Uterus (tissue), 3 donors: ENCODE measurements at regions not wholly inside any gene's neighbourhood (a gene's known extent, or its start where the extent isn't known, plus 50 kb on each side); places are given as distances from the start of the nearest gene placed in this dataset.

Experiments
- DNase-seq, 2 donors: peaks; one replicate each; pipeline ENCODE4 v3.0.0-alpha.2; 2019 to 2020
- H3K27ac ChIP-seq, 2 donors: fragments of 200-600 bp; sonication (generic); 1 replicate in 1 of 2; 2 replicates in 1 of 2; pipeline ENCODE4 v1.5.1; 2016 to 2018
- H3K27me3 ChIP-seq, 2 donors: fragments of 200-600 bp; sonication (generic); one replicate each; pipeline ENCODE4 v1.5.1; 2018 to 2019; ENCODE audit warnings: control low read depth in 1 of 2
- H3K36me3 ChIP-seq, 2 donors: fragments of 200-600 bp; sonication (generic); one replicate each; pipeline ENCODE4 v1.5.1; 2019; ENCODE audit warnings: control low read depth in 1 of 2
- H3K4me1 ChIP-seq, 2 donors: fragments of 200-600 bp; sonication (generic); one replicate each; pipeline ENCODE4 v1.5.1; 2018 to 2019; ENCODE audit warnings: control low read depth in 1 of 2
- H3K4me3 ChIP-seq, 2 donors: fragments of 200-600 bp; sonication (generic); 1 replicate in 1 of 2; 2 replicates in 1 of 2; pipeline ENCODE4 v1.5.1; 2018 to 2019; ENCODE audit warnings: mild to moderate bottlenecking in 1 of 2
- H3K9me3 ChIP-seq, 2 donors: fragments of 200-600 bp; sonication (generic); one replicate each; pipeline ENCODE4 v1.5.1; 2019; ENCODE audit warnings: control low read depth in 1 of 2
- POLR2A ChIP-seq, 2 donors: fragments of 450-650 bp; IDR thresholded peaks; one replicate each; pipeline ENCODE4 v1.6.1; 2016; ENCODE audit warnings: antibody characterized with exemption in 2 of 2, mild to moderate bottlenecking in 1 of 2, moderate library complexity in 1 of 2
- intact Hi-C: fragments of 100-400 bp; cut with DNase I; formaldehyde crosslinking; loops from one replicate; pipeline ENCODE4 v1.15.1; 2023; ENCODE audit warnings: low total_unique reads
- TF ChIP-seq, protein P1 (sequence below), 4 experiments: fragments of 200-600 bp in 2 of 4; fragments of 450-650 bp in 2 of 4; sonication (generic) in 2 of 4; IDR thresholded peaks; one replicate each; pipeline ENCODE4 v1.5.1; 2016 to 2019; ENCODE audit warnings: antibody characterized with exemption in 4 of 4, mild to moderate bottlenecking in 2 of 4, moderate library complexity in 1 of 4
- donor health status: DM: yes; HTN: yes; CAD: no.

DNA sequence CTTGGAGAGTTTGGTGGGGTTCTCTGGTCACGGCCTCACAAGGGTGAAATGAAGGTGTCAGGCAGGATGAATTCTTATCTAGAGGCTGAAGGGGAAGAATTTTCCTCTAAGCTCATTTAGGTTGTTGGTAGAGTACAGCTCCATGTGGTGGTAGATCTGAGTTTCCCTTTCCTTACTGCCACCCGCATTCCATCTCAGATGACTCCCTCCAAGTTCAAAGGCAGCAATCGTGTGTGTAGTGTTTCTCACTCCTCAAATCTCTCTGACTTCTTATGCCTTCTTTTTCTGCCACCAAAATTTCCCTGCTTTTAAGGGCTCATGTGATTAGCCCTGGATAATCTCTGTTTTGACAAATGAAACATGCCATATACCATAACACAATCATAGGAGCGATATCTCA lies 135.5 kb upstream of the MYOCD start:
- no peaks in the 10 kb centered on the region for H3K27me3 ChIP-seq
- no peak for TF ChIP-seq POLR2A (IDR thresholded peaks at IDR 0.05)
- TF ChIP-seq, protein P1, sequence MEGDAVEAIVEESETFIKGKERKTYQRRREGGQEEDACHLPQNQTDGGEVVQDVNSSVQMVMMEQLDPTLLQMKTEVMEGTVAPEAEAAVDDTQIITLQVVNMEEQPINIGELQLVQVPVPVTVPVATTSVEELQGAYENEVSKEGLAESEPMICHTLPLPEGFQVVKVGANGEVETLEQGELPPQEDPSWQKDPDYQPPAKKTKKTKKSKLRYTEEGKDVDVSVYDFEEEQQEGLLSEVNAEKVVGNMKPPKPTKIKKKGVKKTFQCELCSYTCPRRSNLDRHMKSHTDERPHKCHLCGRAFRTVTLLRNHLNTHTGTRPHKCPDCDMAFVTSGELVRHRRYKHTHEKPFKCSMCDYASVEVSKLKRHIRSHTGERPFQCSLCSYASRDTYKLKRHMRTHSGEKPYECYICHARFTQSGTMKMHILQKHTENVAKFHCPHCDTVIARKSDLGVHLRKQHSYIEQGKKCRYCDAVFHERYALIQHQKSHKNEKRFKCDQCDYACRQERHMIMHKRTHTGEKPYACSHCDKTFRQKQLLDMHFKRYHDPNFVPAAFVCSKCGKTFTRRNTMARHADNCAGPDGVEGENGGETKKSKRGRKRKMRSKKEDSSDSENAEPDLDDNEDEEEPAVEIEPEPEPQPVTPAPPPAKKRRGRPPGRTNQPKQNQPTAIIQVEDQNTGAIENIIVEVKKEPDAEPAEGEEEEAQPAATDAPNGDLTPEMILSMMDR (IDR thresholded peaks at IDR 0.05): no peak
- no peaks in the 10 kb centered on the region for H3K4me1 ChIP-seq
- no peaks in the 10 kb centered on the region for H3K36me3 ChIP-seq
- intact Hi-C loops: no loop called here
- no peak for DNase-seq
- H3K9me3 ChIP-seq: no peaks in the 10 kb centered on the region
- no peak overlapping the region for H3K4me3 ChIP-seq
- no peak overlapping the region for H3K27ac ChIP-seq

- intact Hi-C loops: no loop called here
- DNase-seq: no peak
- no peaks in the 10 kb centered on the region for H3K36me3 ChIP-seq
- no peaks in the 10 kb centered on the region for H3K4me1 ChIP-seq
- TF ChIP-seq, protein P1 (IDR thresholded peaks at IDR 0.05): no peak
- TF ChIP-seq POLR2A (IDR thresholded peaks at IDR 0.05): no peak
- no peaks in the 10 kb centered on the region for H3K27me3 ChIP-seq
- no peaks in the 10 kb centered on the region for H3K9me3 ChIP-seq
- no peak overlapping the region for H3K27ac ChIP-seq
- no peak overlapping the region for H3K4me3 ChIP-seq
These were observed 129.7 kb upstream of the MYOCD start for GRCh38 chr17:12536021-12536420.

GRCh38 chr17:12536472-12536871 lies 129.2 kb upstream of the MYOCD start:
- DNase-seq: no peak
- TF ChIP-seq, protein P1 (IDR thresholded peaks at IDR 0.05): no peak
- TF ChIP-seq POLR2A (IDR thresholded peaks at IDR 0.05): no peak
- Histone ChIP-seq H3K9me3 (no peaks in the 10 kb centered on the region), H3K36me3 (no peaks in the 10 kb centered on the region), H3K27me3 (no peaks in the 10 kb centered on the region), H3K4me1 (no peaks in the 10 kb centered on the region), H3K27ac (no peak overlapping the region), H3K4me3 (no peak overlapping the region)
- intact Hi-C loops: no loop called here

- no peaks in the 10 kb centered on the region for H3K9me3 ChIP-seq
- TF ChIP-seq, protein P1 (IDR thresholded peaks at IDR 0.05): no peak
- TF ChIP-seq POLR2A (IDR thresholded peaks at IDR 0.05): no peak
These were observed 128.3 kb upstream of the MYOCD start for GRCh38 chr17:12537436-12537835.

DNA sequence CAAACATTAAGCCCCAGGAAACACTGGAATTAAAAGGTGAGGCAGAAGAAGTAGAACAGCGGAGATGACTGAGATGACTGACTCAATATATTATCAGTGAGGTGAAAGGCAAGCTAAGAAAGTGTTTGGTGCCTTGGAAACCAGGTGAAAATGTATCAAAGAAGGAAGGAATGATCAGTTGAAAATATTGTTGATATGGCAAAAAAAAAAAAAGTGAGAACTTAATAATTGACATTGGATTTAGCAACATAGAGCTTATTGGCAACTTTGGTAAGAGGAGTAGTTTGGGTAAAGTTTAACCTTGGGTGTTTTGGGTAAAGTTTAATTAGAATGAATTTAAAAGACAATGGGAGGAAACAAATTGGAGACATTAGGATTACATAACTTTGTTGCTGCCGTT lies 127.7 kb upstream of the MYOCD start:
- Histone ChIP-seq H3K36me3 (no peaks in the 10 kb centered on the region), H3K4me1 (no peaks in the 10 kb centered on the region), H3K9me3 (no peaks in the 10 kb centered on the region), H3K27me3 (no peaks in the 10 kb centered on the region), H3K27ac (no peak overlapping the region), H3K4me3 (no peak overlapping the region)
- no peak for TF ChIP-seq POLR2A (IDR thresholded peaks at IDR 0.05)
- TF ChIP-seq, protein P1 (IDR thresholded peaks at IDR 0.05): no peak
- intact Hi-C loops: no loop called here
- no peak for DNase-seq

More at GRCh38 chr17:12537436-12537835, 128.3 kb upstream of the MYOCD start:
- no peak for DNase-seq
- intact Hi-C loops: no loop called here
- Histone ChIP-seq H3K36me3 (no peaks in the 10 kb centered on the region), H3K4me1 (no peaks in the 10 kb centered on the region), H3K27me3 (no peaks in the 10 kb centered on the region), H3K4me3 (no peak overlapping the region), H3K27ac (no peak overlapping the region)
